Neural cell (in vitro differentiated cells): ENCODE measurements at regions not wholly inside any gene's neighbourhood (a gene's known extent, or its start where the extent isn't known, plus 50 kb on each side); places are given as distances from the start of the nearest gene placed in this dataset.

ENCODE experiments used
- POLR2AphosphoS5 ChIP-seq: IDR thresholded peaks from 2 replicates; pipeline ENCODE4 v1.6.1; 2012
- TF ChIP-seq, protein P1 (sequence below): fragments of 450-650 bp; IDR thresholded peaks from 2 replicates; pipeline ENCODE4 v1.5.1; 2014; ENCODE audit warnings: antibody characterized with exemption, mild to moderate bottlenecking, moderate library complexity; ENCODE audit not compliant: poor library complexity, severe bottlenecking

DNA sequence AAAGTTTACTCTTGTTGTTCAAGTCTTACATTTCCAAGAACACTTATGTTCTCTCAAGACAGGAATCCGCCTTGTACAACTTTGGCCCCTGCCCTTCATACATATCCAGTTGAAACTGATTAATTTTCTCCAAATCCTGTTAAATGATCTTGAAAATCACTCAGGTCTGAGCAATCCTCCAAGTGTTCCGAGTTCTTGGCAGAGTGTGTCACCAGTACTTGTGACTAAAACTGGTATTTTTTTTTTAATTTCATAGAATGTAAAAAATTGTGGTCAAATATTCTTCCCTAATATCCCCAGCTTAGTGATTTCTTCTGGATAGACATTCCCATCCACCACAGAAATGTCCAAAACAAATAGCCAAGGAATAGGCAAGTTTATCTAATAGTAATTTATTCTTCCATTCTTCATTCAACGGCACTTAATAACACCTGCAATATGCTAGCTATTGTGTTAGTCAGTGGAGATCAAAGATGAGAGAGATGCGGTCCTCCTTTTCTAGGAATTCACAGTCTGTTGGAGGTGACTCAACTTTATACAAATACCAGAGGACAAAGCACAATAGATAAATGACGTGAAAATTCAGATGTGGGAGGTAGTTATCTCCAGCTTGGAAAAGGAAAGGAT is 71.4 kb downstream of the DIRAS3 start:
- TF ChIP-seq POLR2AphosphoS5: no peak
- TF ChIP-seq, protein P1, sequence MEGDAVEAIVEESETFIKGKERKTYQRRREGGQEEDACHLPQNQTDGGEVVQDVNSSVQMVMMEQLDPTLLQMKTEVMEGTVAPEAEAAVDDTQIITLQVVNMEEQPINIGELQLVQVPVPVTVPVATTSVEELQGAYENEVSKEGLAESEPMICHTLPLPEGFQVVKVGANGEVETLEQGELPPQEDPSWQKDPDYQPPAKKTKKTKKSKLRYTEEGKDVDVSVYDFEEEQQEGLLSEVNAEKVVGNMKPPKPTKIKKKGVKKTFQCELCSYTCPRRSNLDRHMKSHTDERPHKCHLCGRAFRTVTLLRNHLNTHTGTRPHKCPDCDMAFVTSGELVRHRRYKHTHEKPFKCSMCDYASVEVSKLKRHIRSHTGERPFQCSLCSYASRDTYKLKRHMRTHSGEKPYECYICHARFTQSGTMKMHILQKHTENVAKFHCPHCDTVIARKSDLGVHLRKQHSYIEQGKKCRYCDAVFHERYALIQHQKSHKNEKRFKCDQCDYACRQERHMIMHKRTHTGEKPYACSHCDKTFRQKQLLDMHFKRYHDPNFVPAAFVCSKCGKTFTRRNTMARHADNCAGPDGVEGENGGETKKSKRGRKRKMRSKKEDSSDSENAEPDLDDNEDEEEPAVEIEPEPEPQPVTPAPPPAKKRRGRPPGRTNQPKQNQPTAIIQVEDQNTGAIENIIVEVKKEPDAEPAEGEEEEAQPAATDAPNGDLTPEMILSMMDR: no peak
